CD14-positive monocyte (primary cell): ENCODE measurements at regions not wholly inside any gene's neighbourhood (a gene's known extent, or its start where the extent isn't known, plus 50 kb on each side); places are given as distances from the start of the nearest gene placed in this dataset.

Source experiments
- DNase-seq, 3 donors: peaks; one replicate each; pipeline ENCODE4 v3.0.0-alpha.2; 2011 to 2022
- H2AFZ ChIP-seq: 2 replicates; pipeline ENCODE4 v1.6.0; 2012; ENCODE audit warnings: mild to moderate bottlenecking, low read depth, low read length, inconsistent platforms; ENCODE audit not compliant: insufficient read depth, poor library complexity, severe bottlenecking
- H3K27ac ChIP-seq, 2 donors: 1 replicate in 1 of 2; 2 replicates in 1 of 2; pipeline ENCODE4 v1.5.1; 2012 to 2013; ENCODE audit warnings: low read length in 2 of 2, control low read depth in 1 of 2, inconsistent platforms in 1 of 2, low read depth in 1 of 2, mild to moderate bottlenecking in 1 of 2
- H3K27me3 ChIP-seq, 2 donors: one replicate each; pipeline versions ENCODE4 v1.6.0 to v1.6.1; 2011 to 2013; ENCODE audit warnings: low read length in 2 of 2; ENCODE audit not compliant: control insufficient read depth in 2 of 2, insufficient read depth in 2 of 2
- H3K36me3 ChIP-seq, 2 donors: replicated peaks in 1 of 2; 1 replicate in 1 of 2; 2 replicates in 1 of 2; pipeline versions ENCODE4 v1.5.1 to v1.6.1; 2012 to 2013; ENCODE audit warnings: low read length in 2 of 2, control low read depth in 1 of 2, inconsistent platforms in 1 of 2, mild to moderate bottlenecking in 1 of 2; ENCODE audit not compliant: insufficient read depth in 2 of 2, control insufficient read depth in 1 of 2
- H3K4me1 ChIP-seq, 2 donors: 1 replicate in 1 of 2; 2 replicates in 1 of 2; pipeline versions ENCODE4 v1.5.1 to v1.6.1; 2012 to 2013; ENCODE audit warnings: low read length in 2 of 2, control low read depth in 1 of 2, inconsistent platforms in 1 of 2, mild to moderate bottlenecking in 1 of 2, moderate library complexity in 1 of 2; ENCODE audit not compliant: insufficient read depth in 2 of 2, control insufficient read depth in 1 of 2
- H3K4me2 ChIP-seq: replicated peaks from 2 replicates; pipeline ENCODE3; 2012; ENCODE audit warnings: low read length, moderate library complexity, mild to moderate bottlenecking; ENCODE audit not compliant: poor library complexity, severe bottlenecking; ENCODE audit errors: extremely low read depth
- H3K4me3 ChIP-seq, 3 experiments: fragments of 200-600 bp in 1 of 3; sonication (generic) in 1 of 3; replicated peaks in 1 of 3; 1 replicate in 2 of 3; 2 replicates in 1 of 3; pipeline ENCODE4 v1.5.1; 2011 to 2013; ENCODE audit warnings: low read length in 3 of 3, mild to moderate bottlenecking in 3 of 3, control low read depth in 2 of 3, low read depth in 2 of 3, inconsistent platforms in 1 of 3, moderate library complexity in 1 of 3
- H3K79me2 ChIP-seq: 2 replicates; pipeline ENCODE4 v1.6.0; 2012; ENCODE audit warnings: mild to moderate bottlenecking, control low read depth, inconsistent platforms, low read length, moderate library complexity; ENCODE audit not compliant: insufficient read depth
- H3K9ac ChIP-seq: 2 replicates; pipeline ENCODE4 v1.6.0; 2017; ENCODE audit warnings: low read length, mild to moderate bottlenecking; ENCODE audit not compliant: insufficient read depth, poor library complexity, severe bottlenecking
- H3K9me3 ChIP-seq, 2 donors: replicated peaks in 1 of 2; 1 replicate in 1 of 2; 2 replicates in 1 of 2; pipeline versions ENCODE4 v1.5.1 to v1.6.1; 2012 to 2013; ENCODE audit warnings: low read length in 2 of 2, control low read depth in 1 of 2; ENCODE audit not compliant: control insufficient read depth in 1 of 2, insufficient read depth in 1 of 2
- H4K20me1 ChIP-seq: 2 replicates; pipeline ENCODE4 v1.6.0; 2012; ENCODE audit warnings: mild to moderate bottlenecking, low read length, control low read depth, moderate library complexity; ENCODE audit not compliant: insufficient read depth
- H3K27ac Mint-ChIP-seq, 7 donors: one replicate each; pipeline ENCODE4 v1.8.0; 2020; ENCODE audit warnings: mild to moderate bottlenecking in 7 of 7, mixed read lengths in 7 of 7, moderate library complexity in 6 of 7, inconsistent platforms in 2 of 7
- H3K27me3 Mint-ChIP-seq, 3 donors: one replicate each; pipeline ENCODE4 v1.8.0; 2021 to 2022; ENCODE audit warnings: low read depth in 3 of 3, mild to moderate bottlenecking in 3 of 3, mixed read lengths in 3 of 3, moderate library complexity in 3 of 3, inconsistent platforms in 1 of 3
- H3K36me3 Mint-ChIP-seq, 2 donors: one replicate each; pipeline ENCODE4 v1.8.0; 2020; ENCODE audit warnings: mixed read lengths in 2 of 2, inconsistent platforms in 1 of 2, mild to moderate bottlenecking in 1 of 2
- H3K4me1 Mint-ChIP-seq: one replicate; pipeline ENCODE4 v1.8.0; 2020; ENCODE audit warnings: mild to moderate bottlenecking, mixed read lengths
- H3K4me3 Mint-ChIP-seq, 2 donors: one replicate each; pipeline ENCODE4 v1.8.0; 2020; ENCODE audit warnings: mild to moderate bottlenecking in 2 of 2, mixed read lengths in 2 of 2, moderate library complexity in 1 of 2
- H3K9me3 Mint-ChIP-seq, 7 donors: one replicate each; pipeline ENCODE4 v1.8.0; 2020 to 2022; ENCODE audit warnings: mixed read lengths in 7 of 7, mild to moderate bottlenecking in 6 of 7, moderate library complexity in 6 of 7, inconsistent platforms in 2 of 7
- WGBS: methylation state at CpG from one replicate; pipeline ENCODE4 v1.1.5; 2013; ENCODE audit warnings: missing lambda C conversion rate; ENCODE audit not compliant: insufficient coverage; 5-methylcytosine and 5-hydroxymethylcytosine counted together
- intact Hi-C, 2 donors: fragments of 100-400 bp; cut with micrococcal nuclease; formaldehyde crosslinking; loops; one replicate each; pipeline versions ENCODE4 v1.15.0 to v1.15.1; 2023
- TF ChIP-seq, protein P1 (sequence below): fragments of 200-600 bp; IDR thresholded peaks from one replicate; pipeline ENCODE4 v1.8.0; 2022; ENCODE audit warnings: antibody characterized with exemption, mild to moderate bottlenecking

DNA sequence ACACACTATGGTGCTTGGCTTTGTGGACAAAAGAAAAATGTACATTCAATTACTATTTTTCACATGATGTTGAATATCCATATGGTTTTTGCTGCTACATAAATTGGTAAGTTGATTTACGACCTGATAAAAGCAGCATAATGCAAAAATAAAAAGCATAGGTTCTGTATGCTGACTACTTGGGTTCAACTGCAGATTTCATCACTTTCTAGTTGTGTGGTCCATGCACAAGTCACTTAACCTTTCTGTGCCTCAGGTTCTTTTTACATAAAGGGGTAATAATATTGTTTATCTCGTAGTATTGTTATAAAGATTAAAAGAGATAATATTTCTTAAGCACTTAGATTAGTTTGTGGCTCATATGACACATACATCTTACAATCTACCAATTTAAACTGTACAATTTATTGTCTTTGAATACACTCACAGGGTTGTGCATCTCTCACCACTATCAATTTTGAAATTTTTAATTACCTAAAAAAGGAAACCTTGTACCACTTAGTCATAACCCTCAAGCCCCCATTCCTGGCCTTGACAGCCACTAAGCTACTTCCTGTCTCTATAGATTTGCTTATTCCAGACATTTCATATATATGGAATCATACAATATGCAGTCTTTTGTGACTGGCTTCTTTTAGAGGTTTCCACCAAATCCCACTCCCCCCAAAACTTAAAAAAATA is 1443.9 kb downstream of the SUCLG1 start:
- no peak overlapping the region for H3K27ac Mint-ChIP-seq
- DNase-seq, result no peak
- H3K27me3 ChIP-seq, result no peaks in the 10 kb centered on the region
- H3K9ac ChIP-seq, result no peak overlapping the region
- peaks cover 0 to 12% of the 10 kb centered on the region in 2 donors for H3K9me3 ChIP-seq
- no peak overlapping the region for H2AFZ ChIP-seq
- H3K9me3 Mint-ChIP-seq, result peaks cover 2 to 6% (median 2%) of the 10 kb centered on the region in 7 donors
- H4K20me1 ChIP-seq, result no peaks in the 10 kb centered on the region
- H3K4me2 ChIP-seq, result no peak overlapping the region
- no peaks in the 10 kb centered on the region for H3K36me3 Mint-ChIP-seq
- H3K79me2 ChIP-seq, result no peaks in the 10 kb centered on the region
- no peaks in the 10 kb centered on the region for H3K4me1 ChIP-seq
- no peak overlapping the region for H3K27ac ChIP-seq
- H3K4me3 Mint-ChIP-seq, result no peak overlapping the region
- no peaks in the 10 kb centered on the region for H3K36me3 ChIP-seq
- no peaks in the 10 kb centered on the region for H3K27me3 Mint-ChIP-seq
- intact Hi-C loops, result no loop called here
- TF ChIP-seq, protein P1, sequence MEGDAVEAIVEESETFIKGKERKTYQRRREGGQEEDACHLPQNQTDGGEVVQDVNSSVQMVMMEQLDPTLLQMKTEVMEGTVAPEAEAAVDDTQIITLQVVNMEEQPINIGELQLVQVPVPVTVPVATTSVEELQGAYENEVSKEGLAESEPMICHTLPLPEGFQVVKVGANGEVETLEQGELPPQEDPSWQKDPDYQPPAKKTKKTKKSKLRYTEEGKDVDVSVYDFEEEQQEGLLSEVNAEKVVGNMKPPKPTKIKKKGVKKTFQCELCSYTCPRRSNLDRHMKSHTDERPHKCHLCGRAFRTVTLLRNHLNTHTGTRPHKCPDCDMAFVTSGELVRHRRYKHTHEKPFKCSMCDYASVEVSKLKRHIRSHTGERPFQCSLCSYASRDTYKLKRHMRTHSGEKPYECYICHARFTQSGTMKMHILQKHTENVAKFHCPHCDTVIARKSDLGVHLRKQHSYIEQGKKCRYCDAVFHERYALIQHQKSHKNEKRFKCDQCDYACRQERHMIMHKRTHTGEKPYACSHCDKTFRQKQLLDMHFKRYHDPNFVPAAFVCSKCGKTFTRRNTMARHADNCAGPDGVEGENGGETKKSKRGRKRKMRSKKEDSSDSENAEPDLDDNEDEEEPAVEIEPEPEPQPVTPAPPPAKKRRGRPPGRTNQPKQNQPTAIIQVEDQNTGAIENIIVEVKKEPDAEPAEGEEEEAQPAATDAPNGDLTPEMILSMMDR, result no peak
- H3K4me3 ChIP-seq, result no peak overlapping the region
- H3K4me1 Mint-ChIP-seq, result no peaks in the 10 kb centered on the region
- WGBS, result no CpG with 5 or more reads among the region's 2 CpGs

DNA sequence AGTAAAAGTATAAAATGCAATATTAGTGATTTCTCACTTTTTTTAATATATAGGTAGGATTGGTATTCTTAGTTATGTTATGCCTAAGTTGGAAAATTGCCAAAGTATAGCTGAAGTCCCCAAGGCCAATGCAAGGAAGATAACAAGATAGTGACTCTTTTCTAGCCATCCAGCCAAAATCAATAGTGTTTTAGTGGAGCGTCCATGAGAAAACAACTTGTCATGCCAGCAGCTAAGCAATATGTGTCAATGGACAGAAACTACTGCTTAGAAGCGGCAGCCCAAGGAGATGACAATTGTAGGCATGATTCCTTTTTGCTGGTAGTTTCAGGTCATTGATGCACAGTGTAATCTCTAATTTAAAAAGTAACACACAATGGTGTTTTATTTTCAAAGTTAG is 1444.6 kb downstream of the SUCLG1 start:
- no peak overlapping the region for H3K4me3 Mint-ChIP-seq
- H3K9me3 Mint-ChIP-seq, result peaks cover 2 to 7% (median 2%) of the 10 kb centered on the region in 7 donors
- no peak overlapping the region for H3K27ac ChIP-seq
- H4K20me1 ChIP-seq, result no peaks in the 10 kb centered on the region
- intact Hi-C loops, result no loop called here
- H3K4me1 Mint-ChIP-seq, result no peaks in the 10 kb centered on the region
- H3K4me2 ChIP-seq, result no peak overlapping the region
- no peaks in the 10 kb centered on the region for H3K27me3 Mint-ChIP-seq
- no peak overlapping the region for H3K27ac Mint-ChIP-seq
- peaks cover 0 to 11% of the 10 kb centered on the region in 2 donors for H3K9me3 ChIP-seq
- H3K9ac ChIP-seq, result no peak overlapping the region
- H2AFZ ChIP-seq, result no peak overlapping the region
- whole genome bisulfite sequencing, result no CpG with 5 or more reads among the region's 2 CpGs
- H3K36me3 Mint-ChIP-seq, result no peaks in the 10 kb centered on the region
- H3K4me1 ChIP-seq, result no peaks in the 10 kb centered on the region
- DNase-seq, result no peak
- TF ChIP-seq, protein P1, result no peak
- no peaks in the 10 kb centered on the region for H3K36me3 ChIP-seq
- no peak overlapping the region for H3K4me3 ChIP-seq
- H3K27me3 ChIP-seq, result no peaks in the 10 kb centered on the region
- H3K79me2 ChIP-seq, result no peaks in the 10 kb centered on the region
